HUES6 (cell line): ENCODE measurements at regions not wholly inside any gene's neighbourhood (a gene's known extent, or its start where the extent isn't known, plus 50 kb on each side); places are given as distances from the start of the nearest gene placed in this dataset.
"Not testable (repeated sequence)": the region's sequence is repeated elsewhere in the genome, so short reads cannot be mapped to it uniquely, and the experiment has no call there.

ENCODE experiments used
- H3K27ac ChIP-seq: 2 replicates; pipeline ENCODE4 v1.7.0; 2013; ENCODE audit warnings: low read depth, mild to moderate bottlenecking, low read length, inconsistent platforms
- H3K27me3 ChIP-seq: 2 replicates; pipeline ENCODE4 v1.6.1; 2013; ENCODE audit warnings: low read length; ENCODE audit not compliant: control insufficient read depth, insufficient read depth
- H3K36me3 ChIP-seq: 2 replicates; pipeline ENCODE4 v1.6.1; 2013; ENCODE audit warnings: low read length; ENCODE audit not compliant: control insufficient read depth, insufficient read depth
- H3K4me1 ChIP-seq: 2 replicates; pipeline ENCODE4 v1.6.1; 2013; ENCODE audit warnings: low read length; ENCODE audit not compliant: control insufficient read depth, insufficient read depth
- H3K4me3 ChIP-seq: 2 replicates; pipeline ENCODE4 v1.5.1; 2013; ENCODE audit warnings: low read depth, low read length
- H3K9ac ChIP-seq: one replicate; pipeline ENCODE4 v1.6.1; 2013; ENCODE audit warnings: mild to moderate bottlenecking, low read length
- H3K9me3 ChIP-seq: 2 replicates; pipeline ENCODE4 v1.6.1; 2013; ENCODE audit warnings: low read depth, low read length; ENCODE audit not compliant: control insufficient read depth, insufficient read depth

DNA sequence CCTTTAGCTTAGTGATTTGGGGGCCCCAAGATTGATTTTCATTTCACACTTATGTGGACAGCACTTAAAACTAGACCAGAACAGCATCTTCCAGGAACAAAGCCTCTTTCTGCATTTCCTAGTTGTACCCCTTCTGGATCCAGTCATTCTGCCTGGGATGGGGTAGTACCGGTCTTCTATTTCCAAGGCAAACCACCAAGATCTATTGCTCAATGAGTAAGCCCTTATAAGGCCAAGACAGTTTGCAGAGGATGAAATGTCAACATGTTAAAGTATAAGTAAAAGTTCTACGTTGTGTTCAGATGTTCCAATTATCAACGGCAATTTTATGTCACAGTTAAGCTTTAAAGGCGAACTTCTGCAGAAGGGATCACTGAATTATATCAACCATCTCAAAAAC, 106.9 kb upstream of the ZNF746 start:
- Histone ChIP-seq H3K36me3 (peaks cover 53% of the 10 kb centered on the region), H3K27ac (no peak overlapping the region), H3K27me3 (no peaks in the 10 kb centered on the region), H3K9me3 (no peaks in the 10 kb centered on the region), H3K4me1 (no peaks in the 10 kb centered on the region), H3K4me3 (no peak overlapping the region), H3K9ac (no peak overlapping the region)

DNA sequence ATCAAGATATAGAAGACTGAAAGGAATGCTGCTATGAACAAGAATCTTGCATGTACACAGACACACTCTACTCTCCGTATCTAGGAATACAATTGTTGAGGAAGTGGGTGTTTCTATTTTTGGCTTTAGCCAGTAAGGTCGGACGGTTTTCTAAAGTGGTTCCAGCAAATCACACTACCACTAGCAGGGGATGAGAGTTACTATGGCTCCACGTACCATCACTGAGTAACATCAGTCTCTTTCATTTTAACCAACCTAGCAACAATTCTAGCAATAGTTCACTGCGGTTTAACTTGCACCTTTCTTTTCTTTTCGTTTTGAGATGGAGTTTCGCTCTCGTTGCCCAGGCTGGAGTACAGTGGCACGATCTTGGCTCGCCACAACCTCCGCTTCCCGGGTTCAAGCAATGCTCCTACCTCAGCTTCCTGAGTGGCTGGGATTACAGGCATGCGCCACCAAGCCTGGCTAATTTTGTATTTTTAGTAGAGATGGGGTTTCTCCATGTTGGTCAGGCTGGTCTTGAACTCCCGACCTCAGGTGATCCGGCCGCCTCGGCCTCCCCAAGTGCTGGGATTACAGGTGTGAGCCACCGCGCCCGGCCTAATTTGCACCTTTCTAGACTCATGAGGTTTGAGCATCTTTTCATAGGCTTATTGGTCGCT, 103.2 kb upstream of the ZNF746 start:
- not testable (repeated sequence) for H3K4me3 ChIP-seq, H3K27me3 ChIP-seq, H3K9me3 ChIP-seq, H3K27ac ChIP-seq, H3K9ac ChIP-seq, H3K4me1 ChIP-seq
- H3K36me3 ChIP-seq = peaks cover 44% of the 10 kb centered on the region

DNA sequence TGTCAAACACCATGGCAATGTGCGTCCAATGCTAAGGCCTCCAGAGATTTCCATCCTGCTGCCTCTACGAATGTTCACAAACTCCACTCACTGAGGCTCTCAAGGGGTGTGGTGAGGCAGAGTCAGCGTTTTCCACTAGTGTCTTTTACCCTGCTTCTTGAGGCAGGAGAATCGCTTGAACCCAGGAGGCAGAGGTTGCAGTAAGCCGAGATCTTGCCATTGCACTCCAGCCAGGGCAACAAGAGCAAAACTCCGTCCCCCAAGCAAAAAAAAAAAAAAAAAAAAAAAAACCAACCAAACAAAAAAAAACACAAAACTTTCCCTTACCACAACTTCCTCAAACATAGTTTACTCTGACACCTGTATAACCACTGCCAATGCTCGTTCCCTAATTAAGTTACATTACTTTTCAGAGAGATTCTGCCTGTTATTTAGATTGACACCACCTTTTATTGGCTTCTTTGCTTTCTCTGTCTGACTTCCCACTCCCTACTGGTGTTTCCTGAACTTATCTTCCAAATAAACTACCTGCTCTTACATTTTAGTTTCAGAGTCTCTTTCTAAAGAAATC, 102.1 kb upstream of the ZNF746 start:
- Histone ChIP-seq H3K4me3 (no peak overlapping the region), H3K27ac (no peak overlapping the region), H3K9ac (no peak overlapping the region), H3K9me3 (no peaks in the 10 kb centered on the region), H3K4me1 (no peaks in the 10 kb centered on the region), H3K27me3 (no peaks in the 10 kb centered on the region), H3K36me3 (peaks cover 49% of the 10 kb centered on the region)

DNA sequence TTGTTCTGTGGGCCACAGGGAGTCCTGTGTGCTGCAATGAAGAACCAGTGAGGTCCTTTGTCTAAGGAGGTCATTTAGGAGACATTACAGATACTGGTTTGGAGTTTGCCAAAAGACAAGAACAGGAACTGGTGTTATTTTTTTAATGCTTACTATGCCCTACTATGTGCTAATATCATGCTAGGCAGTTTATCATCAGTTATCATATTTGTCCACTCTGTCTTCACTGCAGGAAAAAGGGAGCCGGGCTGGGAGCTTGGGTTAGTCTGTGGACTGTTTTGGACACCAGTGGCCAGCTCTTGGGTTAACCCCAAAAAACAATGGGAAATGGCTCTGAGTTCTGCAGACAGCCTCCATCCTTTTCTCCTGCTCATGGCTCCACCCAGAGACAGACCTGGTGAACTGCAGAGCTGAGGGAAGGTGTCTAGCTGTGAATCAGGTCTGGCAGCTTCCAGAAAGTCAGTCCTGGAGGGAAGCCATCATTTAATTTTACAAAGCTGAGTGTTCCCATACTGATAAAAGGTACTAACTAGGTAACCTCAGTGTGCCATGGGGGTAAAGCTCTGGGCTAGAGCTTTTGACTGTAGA, 101.2 kb upstream of the ZNF746 start:
- no peak overlapping the region for H3K4me3 ChIP-seq
- no peak overlapping the region for H3K9ac ChIP-seq
- no peaks in the 10 kb centered on the region for H3K4me1 ChIP-seq
- H3K27ac ChIP-seq = no peak overlapping the region
- no peaks in the 10 kb centered on the region for H3K9me3 ChIP-seq
- peaks cover 48% of the 10 kb centered on the region for H3K36me3 ChIP-seq
- no peaks in the 10 kb centered on the region for H3K27me3 ChIP-seq

DNA sequence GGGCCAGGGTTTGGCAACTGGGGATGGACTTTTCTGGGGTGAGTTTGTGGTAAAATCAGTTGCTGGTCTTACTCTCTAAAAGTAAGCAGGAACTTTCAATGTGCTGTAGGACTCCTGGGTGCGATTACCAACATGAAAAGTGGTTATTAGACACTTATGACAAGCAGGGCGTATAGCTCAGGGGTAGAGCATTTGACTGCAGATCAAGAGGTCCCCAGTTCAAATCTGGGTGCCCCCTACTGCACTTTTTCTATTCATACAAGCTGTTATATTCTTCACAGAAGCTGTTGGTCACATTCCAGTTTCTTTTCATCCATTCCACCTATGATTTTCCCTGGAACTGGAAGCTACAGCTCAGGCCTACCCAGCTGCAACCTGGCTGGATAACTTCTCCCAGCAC, 100.2 kb upstream of the ZNF746 start:
- not testable (repeated sequence) for H3K4me3 ChIP-seq, H3K27ac ChIP-seq, H3K9ac ChIP-seq, H3K4me1 ChIP-seq, H3K27me3 ChIP-seq, H3K9me3 ChIP-seq
- peaks cover 44% of the 10 kb centered on the region for H3K36me3 ChIP-seq

DNA sequence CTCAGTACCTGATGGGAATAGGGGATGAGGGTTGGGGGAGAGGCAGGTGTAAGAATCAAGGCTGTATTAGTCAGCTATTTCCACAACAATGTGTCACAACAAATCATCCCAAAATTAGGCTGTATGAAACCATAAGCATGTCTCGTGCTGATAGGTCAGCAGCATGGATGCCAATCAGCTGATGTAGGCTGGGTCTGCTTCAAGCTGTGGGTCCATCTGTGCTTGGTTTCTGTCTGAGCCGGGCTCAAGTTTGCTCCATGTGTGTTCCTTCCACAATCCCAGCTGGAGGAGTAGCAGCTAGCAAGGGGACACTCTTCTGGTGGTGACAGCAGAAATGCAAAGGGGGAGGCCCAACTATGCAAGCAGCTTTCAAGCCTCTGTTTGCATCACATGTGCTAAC, 97.9 kb upstream of the ZNF746 start:
- H3K27ac ChIP-seq = no peak overlapping the region
- no peaks in the 10 kb centered on the region for H3K4me1 ChIP-seq
- no peaks in the 10 kb centered on the region for H3K9me3 ChIP-seq
- peaks cover 35% of the 10 kb centered on the region for H3K36me3 ChIP-seq
- H3K9ac ChIP-seq = no peak overlapping the region
- H3K4me3 ChIP-seq = no peak overlapping the region
- H3K27me3 ChIP-seq = no peaks in the 10 kb centered on the region

DNA sequence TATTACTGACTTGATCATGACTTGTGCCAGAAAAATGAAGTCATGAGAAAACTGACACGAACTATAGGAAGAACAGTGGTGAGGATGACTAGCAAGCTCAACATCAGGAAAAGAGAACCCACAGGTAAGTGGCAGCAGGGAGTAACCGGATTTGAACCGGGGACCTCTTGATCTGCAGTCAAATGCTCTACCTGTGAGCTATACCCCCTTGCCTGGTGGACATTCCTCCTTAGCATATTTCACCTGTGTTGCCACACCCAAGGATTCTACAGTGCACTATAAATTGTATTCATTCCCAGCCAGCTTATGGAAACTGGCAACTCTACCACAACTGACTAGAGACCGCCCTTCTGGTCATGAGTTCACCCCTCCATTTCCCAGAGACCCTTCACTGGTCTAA, 97.5 kb upstream of the ZNF746 start:
- H3K27ac ChIP-seq = no peak overlapping the region
- no peaks in the 10 kb centered on the region for H3K9me3 ChIP-seq
- H3K27me3 ChIP-seq = no peaks in the 10 kb centered on the region
- no peak overlapping the region for H3K9ac ChIP-seq
- no peaks in the 10 kb centered on the region for H3K4me1 ChIP-seq
- peaks cover 34% of the 10 kb centered on the region for H3K36me3 ChIP-seq
- H3K4me3 ChIP-seq = no peak overlapping the region

DNA sequence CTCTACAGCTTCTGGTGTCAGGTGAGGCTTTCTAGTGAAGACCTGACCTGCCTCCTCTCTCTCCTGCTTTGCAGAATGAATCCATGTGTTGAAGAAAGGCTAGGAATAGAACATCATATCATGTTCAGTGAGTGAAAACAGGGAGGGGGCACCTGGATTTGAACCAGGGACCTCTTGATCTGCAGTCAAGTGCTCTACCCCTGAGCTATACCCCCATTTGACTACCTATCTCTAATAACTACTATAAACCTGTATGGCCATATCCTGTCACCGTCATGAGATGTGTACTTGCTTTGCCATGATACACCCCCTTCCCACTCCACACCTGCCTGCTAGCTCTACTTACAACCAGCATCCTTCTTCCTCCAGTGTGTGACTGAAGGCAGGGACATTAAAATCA, 91.3 kb upstream of the ZNF746 start:
- Histone ChIP-seq H3K27ac (no peak overlapping the region), H3K36me3 (peaks cover 58% of the 10 kb centered on the region), H3K27me3 (no peaks in the 10 kb centered on the region), H3K4me1 (no peaks in the 10 kb centered on the region), H3K9me3 (peaks cover 4% of the 10 kb centered on the region; the same call in 1 of the 2 replicates), H3K9ac (no peak overlapping the region), H3K4me3 (no peak overlapping the region)

DNA sequence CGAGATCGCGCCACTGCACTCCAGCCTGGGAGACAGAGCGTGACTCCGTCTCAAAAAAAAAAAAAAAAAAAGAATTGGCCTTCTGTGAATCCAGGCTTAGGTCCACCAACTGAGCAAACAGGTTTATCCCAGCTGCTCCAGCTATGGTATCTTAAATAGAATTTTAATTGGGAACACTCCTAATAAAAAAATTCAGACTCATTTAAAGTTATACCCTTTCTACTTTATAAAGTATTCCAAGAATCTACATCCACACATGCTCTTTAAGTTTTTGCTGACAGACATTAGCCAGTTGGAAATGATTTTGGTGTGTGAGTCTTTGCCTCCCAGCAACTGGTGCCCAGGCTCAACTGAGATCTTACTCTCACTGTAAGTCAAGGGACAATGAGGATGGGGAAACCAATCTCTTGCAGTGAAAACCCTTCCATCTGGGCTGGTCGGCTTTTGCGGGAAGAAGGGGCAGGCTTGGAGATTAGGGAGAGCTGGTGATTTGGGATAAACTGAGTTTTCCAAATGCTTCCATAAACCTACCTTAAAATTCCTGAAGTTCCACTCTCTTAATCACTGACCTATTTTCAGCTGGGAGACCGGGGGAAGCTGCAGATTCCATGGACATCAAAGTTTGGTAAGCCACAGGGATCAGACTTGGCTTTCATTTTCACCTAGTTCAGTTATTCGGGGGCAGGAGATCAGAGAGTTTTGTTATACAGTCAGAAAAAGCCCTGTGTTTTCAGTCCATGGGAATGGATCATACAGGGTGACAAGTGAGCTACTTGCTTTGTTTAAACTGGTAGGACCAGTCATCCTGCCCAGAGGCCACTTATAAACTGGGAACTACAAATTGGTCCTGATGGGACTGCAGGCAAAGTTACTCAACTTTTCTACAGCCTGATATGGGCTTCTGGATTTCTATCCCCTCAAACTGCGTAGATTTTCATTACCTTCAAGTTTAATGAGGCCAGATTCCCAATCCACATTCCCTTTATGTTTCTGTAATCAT, 89.3 kb upstream of the ZNF746 start:
- peaks cover 16% of the 10 kb centered on the region for H3K9me3 ChIP-seq
- H3K27me3 ChIP-seq = no peaks in the 10 kb centered on the region
- H3K4me3 ChIP-seq = no peak overlapping the region
- no peaks in the 10 kb centered on the region for H3K4me1 ChIP-seq
- H3K27ac ChIP-seq = no peak overlapping the region
- no peak overlapping the region for H3K9ac ChIP-seq
- H3K36me3 ChIP-seq = peaks cover 65% of the 10 kb centered on the region

DNA sequence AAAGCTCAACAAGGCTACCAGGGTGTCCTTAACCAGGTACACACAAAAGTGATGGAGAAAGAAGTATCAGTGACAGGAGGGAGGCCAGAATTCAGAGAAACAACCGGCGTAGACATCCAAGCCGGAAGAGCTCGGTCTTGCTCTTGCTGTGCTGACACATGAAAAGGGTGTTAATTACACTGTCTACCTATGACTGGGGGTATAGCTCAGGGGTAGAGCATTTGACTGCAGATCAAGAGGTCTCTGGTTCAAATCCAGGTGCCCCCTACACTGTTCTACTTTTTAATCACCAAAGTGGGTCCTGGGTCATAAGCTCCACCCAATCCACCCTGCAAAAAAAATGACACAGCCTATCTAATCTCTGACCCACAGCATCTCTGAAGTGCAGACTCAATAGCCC, 86.9 kb upstream of the ZNF746 start:
- H3K27ac ChIP-seq = no peak overlapping the region
- H3K36me3 ChIP-seq = peaks cover 77% of the 10 kb centered on the region
- no peaks in the 10 kb centered on the region for H3K27me3 ChIP-seq
- no peaks in the 10 kb centered on the region for H3K4me1 ChIP-seq
- H3K4me3 ChIP-seq = no peak overlapping the region
- H3K9ac ChIP-seq = no peak overlapping the region
- peaks cover 36% of the 10 kb centered on the region for H3K9me3 ChIP-seq

DNA sequence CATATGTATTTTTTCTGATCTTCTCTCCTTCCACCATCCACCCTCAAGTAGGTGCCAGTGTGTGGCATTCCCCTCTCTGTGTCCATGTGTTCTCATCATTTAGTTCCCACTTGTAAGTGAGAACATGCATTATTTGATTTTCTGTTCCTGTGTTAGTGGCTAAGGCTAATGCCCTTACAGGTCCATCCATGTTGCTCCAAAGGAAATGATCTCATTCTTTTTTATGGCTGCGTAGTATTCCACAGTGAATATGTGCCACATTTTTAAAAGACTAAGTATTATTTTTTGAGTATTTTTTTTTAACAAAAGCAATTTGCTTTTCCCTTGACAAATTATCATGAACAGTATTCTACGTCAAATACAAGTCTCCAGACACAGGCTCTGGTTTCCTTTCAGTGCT, 86.4 kb upstream of the ZNF746 start:
- no peak overlapping the region for H3K9ac ChIP-seq
- H3K36me3 ChIP-seq = peaks cover 73% of the 10 kb centered on the region

More for the DNA sequence above, 86.4 kb upstream of the ZNF746 start:
- Histone ChIP-seq H3K27ac (no peak overlapping the region), H3K27me3 (no peaks in the 10 kb centered on the region), H3K4me1 (no peaks in the 10 kb centered on the region), H3K9me3 (peaks cover 42% of the 10 kb centered on the region), H3K4me3 (no peak overlapping the region)
